ENCODE measurements at regions not wholly inside any gene's neighbourhood (a gene's known extent, or its start where the extent isn't known, plus 50 kb on each side); places are given as distances from the start of the nearest gene placed in this dataset.
A peak's percentile ranks its signal among the peaks of the same experiment; 100 is the strongest.

- DNase-seq (ENCODE audit: low read depth in 2 of 3, low spot score in 2 of 3), result no peak
Measured at GRCh38 chr15:77557564-77557963, 75.1 kb downstream of the LINGO1 start.

- DNase-seq (ENCODE audit: low read depth in 2 of 3, low spot score in 2 of 3), result no peak
Measured at GRCh38 chr15:77557144-77557543, 75.6 kb downstream of the LINGO1 start.

- DNase-seq (ENCODE audit: low read depth in 2 of 3, low spot score in 2 of 3), result no peak
Measured at GRCh38 chr15:77556622-77557021, 76.1 kb downstream of the LINGO1 start.

GRCh38 chr15:77555232-77555631 lies 77.5 kb downstream of the LINGO1 start:
- no peak for DNase-seq (ENCODE audit: low read depth in 2 of 3, low spot score in 2 of 3)

GRCh38 chr15:77554306-77555080 lies 78.2 kb downstream of the LINGO1 start:
- no peak for DNase-seq (ENCODE audit: low read depth in 2 of 3, low spot score in 2 of 3)

GRCh38 chr15:77553695-77554094 lies 79.0 kb downstream of the LINGO1 start:
- DNase-seq (ENCODE audit: low read depth in 2 of 3, low spot score in 2 of 3), result no peak

- no peak for DNase-seq (ENCODE audit: low read depth in 2 of 3, low spot score in 2 of 3)
Measured at GRCh38 chr15:77553257-77553656, 79.5 kb downstream of the LINGO1 start.

GRCh38 chr15:77552066-77552465 lies 80.6 kb downstream of the LINGO1 start:
- DNase-seq (ENCODE audit: low read depth in 2 of 3, low spot score in 2 of 3), result no peak

GRCh38 chr15:77550301-77551251 lies 82.1 kb downstream of the LINGO1 start:
- DNase-seq (ENCODE audit: low read depth in 2 of 3, low spot score in 2 of 3), result no peak

- no peak for DNase-seq (ENCODE audit: low read depth in 2 of 3, low spot score in 2 of 3)
Measured at GRCh38 chr15:77549576-77550288, 83.0 kb downstream of the LINGO1 start.

- DNase-seq (ENCODE audit: low read depth in 2 of 3, low spot score in 2 of 3), result no peak
Measured at GRCh38 chr15:77548589-77549557, 83.8 kb downstream of the LINGO1 start.

GRCh38 chr15:77547801-77548588 lies 84.7 kb downstream of the LINGO1 start:
- no peak for DNase-seq (ENCODE audit: low read depth in 2 of 3, low spot score in 2 of 3)

GRCh38 chr15:77546870-77547269 lies 85.8 kb downstream of the LINGO1 start:
- no peak for DNase-seq (ENCODE audit: low read depth in 2 of 3, low spot score in 2 of 3)

- DNase-seq (ENCODE audit: low read depth in 2 of 3, low spot score in 2 of 3), result no peak
Measured at GRCh38 chr15:77546050-77546501, 86.6 kb downstream of the LINGO1 start.

GRCh38 chr15:77545058-77545457 lies 87.7 kb downstream of the LINGO1 start:
- no peak for DNase-seq (ENCODE audit: low read depth in 2 of 3, low spot score in 2 of 3)

- DNase-seq (ENCODE audit: low read depth in 2 of 3, low spot score in 2 of 3), result no peak
Measured at GRCh38 chr15:77544162-77544561, 88.5 kb downstream of the LINGO1 start.

- DNase-seq (ENCODE audit: low read depth in 2 of 3, low spot score in 2 of 3), result peak; percentile 34 to 66 (median 51)
Measured at GRCh38 chr15:77543159-77543882, 89.4 kb downstream of the LINGO1 start.

- no peak for DNase-seq (ENCODE audit: low read depth in 2 of 3, low spot score in 2 of 3)
Measured at GRCh38 chr15:77542491-77543001, 90.2 kb downstream of the LINGO1 start.

Data from activated CD8-positive, alpha-beta memory T cell treated with anti-CD3 and anti-CD28 coated beads for 48 hours (primary cell).